Keratinocyte (primary cell): ENCODE measurements at regions not wholly inside any gene's neighbourhood (a gene's known extent, or its start where the extent isn't known, plus 50 kb on each side); places are given as distances from the start of the nearest gene placed in this dataset.

Experiments
- DNase-seq: peaks from one replicate; pipeline ENCODE4 v3.0.0-alpha.2; 2011; ENCODE audit warnings: low read depth, missing footprints, low spot score
- FAIRE-seq: peaks from 2 replicates; lab custom pipeline; 2011; peaks lifted over from hg19 to GRCh38; lab: Jason Lieb, UNC
- H2AFZ ChIP-seq: 2 replicates; pipeline ENCODE4 v1.6.0; 2012; ENCODE audit warnings: low read length, control low read depth, inconsistent platforms; ENCODE audit not compliant: control insufficient read depth
- H3K27ac ChIP-seq: 2 replicates; pipeline ENCODE4 v1.5.1; 2011; ENCODE audit warnings: low read length; ENCODE audit not compliant: control insufficient read depth, insufficient read depth
- H3K27me3 ChIP-seq: 3 replicates; pipeline ENCODE4 v1.6.0; 2011; ENCODE audit warnings: low read length; ENCODE audit not compliant: control insufficient read depth, insufficient read depth; ENCODE audit errors: extremely low read depth
- H3K36me3 ChIP-seq, 2 experiments: 2 replicates in 1 of 2; 3 replicates in 1 of 2; pipeline ENCODE4 v1.5.1; 2011; ENCODE audit warnings: low read length in 2 of 2, mild to moderate bottlenecking in 1 of 2; ENCODE audit not compliant: control insufficient read depth in 2 of 2, insufficient read depth in 2 of 2; ENCODE audit errors: extremely low read depth in 1 of 2
- H3K4me1 ChIP-seq: 3 replicates; pipeline ENCODE4 v1.5.1; 2011; ENCODE audit warnings: low read length; ENCODE audit not compliant: control insufficient read depth, insufficient read depth; ENCODE audit errors: extremely low read depth
- H3K4me2 ChIP-seq: 3 replicates; pipeline ENCODE4 v1.6.0; 2011; ENCODE audit warnings: low read depth, low read length; ENCODE audit not compliant: control insufficient read depth, insufficient read depth; ENCODE audit errors: extremely low read depth
- H3K4me3 ChIP-seq, 3 experiments: fragments of 200-600 bp in 1 of 3; sonication (generic) in 1 of 3; 2 replicates in 2 of 3; 3 replicates in 1 of 3; pipeline ENCODE4 v1.5.1; 2011 to 2016; ENCODE audit warnings: low read length in 3 of 3, mild to moderate bottlenecking in 3 of 3, control low read depth in 2 of 3, inconsistent platforms in 1 of 3, low read depth in 1 of 3, mixed read lengths in 1 of 3, mixed run types in 1 of 3, moderate library complexity in 1 of 3; ENCODE audit not compliant: control insufficient read depth in 2 of 3, insufficient read depth in 2 of 3; ENCODE audit errors: extremely low read depth in 1 of 3
- H3K79me2 ChIP-seq: 2 replicates; pipeline ENCODE4 v1.6.0; 2012; ENCODE audit warnings: low read length; ENCODE audit not compliant: control insufficient read depth, insufficient read depth
- H3K9ac ChIP-seq: 3 replicates; pipeline ENCODE4 v1.6.0; 2011; ENCODE audit warnings: low read length; ENCODE audit not compliant: control insufficient read depth, insufficient read depth; ENCODE audit errors: extremely low read depth
- H3K9me1 ChIP-seq: 3 replicates; pipeline ENCODE4 v1.6.0; 2011; ENCODE audit warnings: low read length; ENCODE audit not compliant: control insufficient read depth, insufficient read depth; ENCODE audit errors: extremely low read depth
- H3K9me3 ChIP-seq: 2 replicates; pipeline ENCODE4 v1.5.1; 2012; ENCODE audit warnings: low read depth, low read length; ENCODE audit not compliant: control insufficient read depth
- H4K20me1 ChIP-seq: 3 replicates; pipeline ENCODE4 v1.6.0; 2011; ENCODE audit warnings: low read length; ENCODE audit not compliant: control insufficient read depth, insufficient read depth; ENCODE audit errors: extremely low read depth
- CTCF ChIP-seq, 3 experiments: IDR thresholded peaks in 1 of 3; conservative IDR thresholded peaks in 1 of 3; optimal IDR thresholded peaks in 1 of 3; 2 replicates in 2 of 3; 3 replicates in 1 of 3; pipeline versions ENCODE3 to v1.5.1; 2011; ENCODE audit warnings: low read length in 3 of 3, mild to moderate bottlenecking in 3 of 3, moderate library complexity in 2 of 3, control low read depth in 1 of 3, inconsistent platforms in 1 of 3; ENCODE audit not compliant: insufficient read depth in 2 of 3; ENCODE audit errors: extremely low read depth in 1 of 3
- EZH2 ChIP-seq: IDR thresholded peaks from one replicate; pipeline ENCODE4 v1.6.1; 2012; ENCODE audit warnings: inconsistent platforms, mild to moderate bottlenecking, low read length, moderate library complexity
- dilution Hi-C: fragments of 300-500 bp; cut with MboI; formaldehyde crosslinking; loops from one replicate; pipeline ENCODE4 v1.7.0; 2020; ENCODE audit warnings: low sequenced_read_pairs; ENCODE audit not compliant: extremely low pct_ligation_motif_present

GRCh38 chr5:24786108-24786507 is 141.3 kb upstream of the CDH10 start:
- Histone ChIP-seq H3K27ac (no peak overlapping the region), H3K9ac (no peak overlapping the region), H3K27me3 (no peaks in the 10 kb centered on the region), H3K36me3 (no peaks in the 10 kb centered on the region), H3K4me3 (no peak overlapping the region), H4K20me1 (no peaks in the 10 kb centered on the region), H3K4me1 (peaks cover 6% of the 10 kb centered on the region), H3K9me3 (no peaks in the 10 kb centered on the region), H3K4me2 (no peak overlapping the region), H3K9me1 (no peaks in the 10 kb centered on the region), H3K79me2 (no peaks in the 10 kb centered on the region), H2AFZ (no peak overlapping the region)
- no peak for DNase-seq
- FAIRE-seq = no peak
- TF ChIP-seq CTCF (optimal IDR thresholded peaks at IDR 0.05 in 1 of 3, IDR thresholded peaks at IDR 0.05 in 1 of 3, conservative IDR thresholded peaks at IDR 0.05 in 1 of 3; ENCODE audit: extremely low read depth in 1 of 3, insufficient read depth in 2 of 3, low read length in 3 of 3) (no peak), EZH2 (no peak)
- dilution Hi-C loops = no loop called here

GRCh38 chr5:24783596-24783995 is 138.8 kb upstream of the CDH10 start:
- H3K27me3 ChIP-seq = no peaks in the 10 kb centered on the region
- no peak overlapping the region for H3K9ac ChIP-seq
- H3K9me3 ChIP-seq = no peaks in the 10 kb centered on the region
- H2AFZ ChIP-seq = no peak overlapping the region
- H3K4me2 ChIP-seq = no peak overlapping the region
- no peaks in the 10 kb centered on the region for H3K9me1 ChIP-seq
- no peaks in the 10 kb centered on the region for H3K36me3 ChIP-seq
- TF ChIP-seq CTCF (optimal IDR thresholded peaks at IDR 0.05 in 1 of 3, IDR thresholded peaks at IDR 0.05 in 1 of 3, conservative IDR thresholded peaks at IDR 0.05 in 1 of 3; ENCODE audit: extremely low read depth in 1 of 3, insufficient read depth in 2 of 3, low read length in 3 of 3) = no peak
- TF ChIP-seq EZH2 = no peak
- DNase-seq = no peak
- no peaks in the 10 kb centered on the region for H3K79me2 ChIP-seq
- dilution Hi-C loops = no loop called here
- H3K27ac ChIP-seq = no peak overlapping the region
- H4K20me1 ChIP-seq = no peaks in the 10 kb centered on the region
- FAIRE-seq = no peak
- H3K4me3 ChIP-seq = no peak overlapping the region
- no peaks in the 10 kb centered on the region for H3K4me1 ChIP-seq
